Esophagus squamous epithelium (tissue), 5 donors: ENCODE measurements at regions not wholly inside any gene's neighbourhood (a gene's known extent, or its start where the extent isn't known, plus 50 kb on each side); places are given as distances from the start of the nearest gene placed in this dataset.
"Not testable (repeated sequence)": the region's sequence is repeated elsewhere in the genome, so short reads cannot be mapped to it uniquely, and the experiment has no call there.

Experiments
- DNase-seq: peaks from one replicate; lab custom pipeline; 2025; lab: John Stamatoyannopoulos, UW
- H3K27ac ChIP-seq, 4 donors: fragments of 200-600 bp; sonication (generic); one replicate each; pipeline ENCODE4 v1.5.1; 2016 to 2019; ENCODE audit warnings: mild to moderate bottlenecking in 1 of 4
- H3K27me3 ChIP-seq, 4 donors: fragments of 200-600 bp; sonication (generic); 1 replicate in 3 of 4; 2 replicates in 1 of 4; pipeline versions ENCODE4 v1.5.1 to v1.6.0; 2017 to 2021; ENCODE audit warnings: antibody characterized with exemption in 1 of 4
- H3K36me3 ChIP-seq, 3 donors: fragments of 200-600 bp; sonication (generic); one replicate each; pipeline ENCODE4 v1.5.1; 2016 to 2019
- H3K4me1 ChIP-seq, 3 donors: fragments of 200-600 bp; sonication (generic); one replicate each; pipeline ENCODE4 v1.5.1; 2017 to 2019
- H3K4me3 ChIP-seq, 4 donors: fragments of 200-600 bp; sonication (generic); 1 replicate in 3 of 4; 2 replicates in 1 of 4; pipeline ENCODE4 v1.5.1; 2016 to 2019; ENCODE audit warnings: mild to moderate bottlenecking in 2 of 4, moderate library complexity in 1 of 4
- H3K9me3 ChIP-seq, 3 donors: fragments of 200-600 bp; sonication (generic); one replicate each; pipeline ENCODE4 v1.5.1; 2016 to 2019
- CTCF ChIP-seq, 6 experiments: fragments of 450-650 bp in 4 of 6; fragments of 200-600 bp in 2 of 6; sonication (generic) in 2 of 6; IDR thresholded peaks; one replicate each; pipeline ENCODE4 v1.5.1; 2016 to 2019; ENCODE audit warnings: antibody characterized with exemption in 6 of 6, mild to moderate bottlenecking in 4 of 6, moderate library complexity in 4 of 6
- POLR2A ChIP-seq, 4 donors: fragments of 450-650 bp; IDR thresholded peaks; one replicate each; pipeline ENCODE4 v1.6.1; 2017; ENCODE audit warnings: antibody characterized with exemption in 4 of 4, mild to moderate bottlenecking in 4 of 4, moderate library complexity in 3 of 4
- WGBS, 2 donors: methylation state at CpG; one replicate each; pipeline ENCODE4 v1.1.5; 2018; 5-methylcytosine and 5-hydroxymethylcytosine counted together
- intact Hi-C: fragments of 100-400 bp; cut with DNase I; formaldehyde crosslinking; loops from one replicate; pipeline ENCODE4 v1.15.0; 2022
- donor health status: DM: yes; HTN: yes; CAD: no.

- intact Hi-C loops, result no loop called here
- WGBS, 2 donors, result 9 to 22% methylated on average over 20 to 27 of the region's 33 CpGs
- TF ChIP-seq CTCF (IDR thresholded peaks at IDR 0.05) (no peak), POLR2A (IDR thresholded peaks at IDR 0.05) (no peak)
- Histone ChIP-seq H3K9me3 (no peaks in the 10 kb centered on the region), H3K4me1 (peaks cover 0 to 13% (median 0%) of the 10 kb centered on the region in 3 donors), H3K27ac (peak overlapping the region in 2 of 4 donors; percentile 39 to 77), H3K36me3 (no peaks in the 10 kb centered on the region), H3K27me3 (no peaks in the 10 kb centered on the region), H3K4me3 (peak overlapping the region; percentile 33 to 53 (median 42))
- no peak for DNase-seq
These were observed 78.5 kb upstream of the FAM174B start for GRCh38 chr15:92733934-92734521.

GRCh38 chr15:92739246-92739645 is 83.7 kb upstream of the FAM174B start:
- 88 to 92% methylated on average over 4 of the region's 4 CpGs for WGBS, 2 donors
- H3K27ac ChIP-seq, H3K27me3 ChIP-seq, DNase-seq, intact Hi-C loops, H3K4me3 ChIP-seq, H3K4me1 ChIP-seq, H3K9me3 ChIP-seq, H3K36me3 ChIP-seq: not testable (repeated sequence)

- Histone ChIP-seq H3K36me3 (no peaks in the 10 kb centered on the region), H3K9me3 (no peaks in the 10 kb centered on the region), H3K27ac (no peak overlapping the region), H3K27me3 (no peaks in the 10 kb centered on the region), H3K4me3 (no peak overlapping the region), H3K4me1 (no peaks in the 10 kb centered on the region)
- 77 to 79% methylated on average over 4 of the region's 4 CpGs for WGBS, 2 donors
- intact Hi-C loops, result no loop called here
- no peak for DNase-seq
- TF ChIP-seq CTCF (IDR thresholded peaks at IDR 0.05) (no peak), POLR2A (IDR thresholded peaks at IDR 0.05) (no peak)
These were observed 90.3 kb upstream of the FAM174B start for GRCh38 chr15:92745845-92746271.

GRCh38 chr15:92747047-92747446 is 91.5 kb upstream of the FAM174B start:
- no peak overlapping the region for H3K27ac ChIP-seq
- DNase-seq, result no peak
- intact Hi-C loops, result no loop called here
- 89 to 93% methylated on average over 3 of the region's 3 CpGs for WGBS, 2 donors
- TF ChIP-seq CTCF (IDR thresholded peaks at IDR 0.05), result no peak
- TF ChIP-seq POLR2A (IDR thresholded peaks at IDR 0.05), result no peak
- no peaks in the 10 kb centered on the region for H3K9me3 ChIP-seq
- H3K4me3 ChIP-seq, result no peak overlapping the region
- H3K36me3 ChIP-seq, result no peaks in the 10 kb centered on the region
- peaks cover 0 to 11% (median 0%) of the 10 kb centered on the region in 3 donors for H3K4me1 ChIP-seq
- H3K27me3 ChIP-seq, result no peaks in the 10 kb centered on the region

GRCh38 chr15:92749216-92749615 is 93.6 kb upstream of the FAM174B start:
- Histone ChIP-seq H3K27ac (no peak overlapping the region), H3K27me3 (no peaks in the 10 kb centered on the region), H3K9me3 (no peaks in the 10 kb centered on the region), H3K4me3 (no peak overlapping the region), H3K4me1 (peaks cover 0 to 15% (median 0%) of the 10 kb centered on the region in 3 donors), H3K36me3 (no peaks in the 10 kb centered on the region)
- 73 to 91% methylated on average over 4 of the region's 4 CpGs for WGBS, 2 donors
- DNase-seq, result no peak
- TF ChIP-seq CTCF (IDR thresholded peaks at IDR 0.05), result no peak
- no peak for TF ChIP-seq POLR2A (IDR thresholded peaks at IDR 0.05)
- intact Hi-C loops, result no loop called here

GRCh38 chr15:92749946-92750345 is 94.4 kb upstream of the FAM174B start:
- Histone ChIP-seq H3K36me3 (no peaks in the 10 kb centered on the region), H3K27me3 (no peaks in the 10 kb centered on the region), H3K4me1 (peaks cover 0 to 15% (median 0%) of the 10 kb centered on the region in 3 donors), H3K4me3 (no peak overlapping the region), H3K9me3 (no peaks in the 10 kb centered on the region), H3K27ac (no peak overlapping the region)
- WGBS, 2 donors, result 69 to 72% methylated on average over 4 of the region's 4 CpGs
- TF ChIP-seq POLR2A (IDR thresholded peaks at IDR 0.05) (no peak), CTCF (IDR thresholded peaks at IDR 0.05) (no peak)
- intact Hi-C loops, result no loop called here
- DNase-seq, result no peak
